ENCODE measurements at regions not wholly inside any gene's neighbourhood (a gene's known extent, or its start where the extent isn't known, plus 50 kb on each side); places are given as distances from the start of the nearest gene placed in this dataset.

DNA sequence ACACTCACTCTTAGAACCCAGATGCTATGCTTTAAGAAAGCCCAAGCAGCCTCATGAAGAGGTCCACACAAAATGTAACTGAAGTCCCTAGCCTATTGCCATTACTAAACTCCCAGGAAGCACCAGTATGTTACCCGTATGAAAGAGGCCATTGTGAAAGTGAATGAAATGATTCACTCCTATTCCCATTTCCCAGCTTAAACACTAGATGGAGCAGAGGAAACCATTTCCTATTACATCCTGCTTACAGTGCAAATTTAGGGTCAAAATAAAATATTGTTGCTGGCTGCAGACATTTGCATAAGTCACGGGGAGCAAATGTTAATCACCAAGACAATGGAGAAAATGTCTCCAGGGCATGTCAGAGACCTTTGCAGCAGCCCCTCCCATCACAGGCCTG, 989.7 kb upstream of the CRIM1 start:
- H3K27ac ChIP-seq (ENCODE audit: low read depth, low read length): no peak overlapping the region
- H3K4me3 ChIP-seq (ENCODE audit: low read length): no peak overlapping the region
- no peaks in the 10 kb centered on the region for H3K9me2 ChIP-seq (replicated peaks; ENCODE audit: control insufficient read depth, low read length)
- H3K9me3 ChIP-seq (ENCODE audit: control insufficient read depth, insufficient read depth, low read length): no peaks in the 10 kb centered on the region
- H3K27me3 ChIP-seq (ENCODE audit: control insufficient read depth, low read length): no peaks in the 10 kb centered on the region
- H3K4me1 ChIP-seq (ENCODE audit: control insufficient read depth, low read length): no peaks in the 10 kb centered on the region
- no peaks in the 10 kb centered on the region for H3K36me3 ChIP-seq (ENCODE audit: control insufficient read depth, low read length)
- no peaks in the 10 kb centered on the region for H4K20me1 ChIP-seq (ENCODE audit: control insufficient read depth, insufficient read depth, low read depth, low read length)
- no peaks in the 10 kb centered on the region for H3K79me2 ChIP-seq (ENCODE audit: control insufficient read depth, low read length)
- TF ChIP-seq, protein P1, sequence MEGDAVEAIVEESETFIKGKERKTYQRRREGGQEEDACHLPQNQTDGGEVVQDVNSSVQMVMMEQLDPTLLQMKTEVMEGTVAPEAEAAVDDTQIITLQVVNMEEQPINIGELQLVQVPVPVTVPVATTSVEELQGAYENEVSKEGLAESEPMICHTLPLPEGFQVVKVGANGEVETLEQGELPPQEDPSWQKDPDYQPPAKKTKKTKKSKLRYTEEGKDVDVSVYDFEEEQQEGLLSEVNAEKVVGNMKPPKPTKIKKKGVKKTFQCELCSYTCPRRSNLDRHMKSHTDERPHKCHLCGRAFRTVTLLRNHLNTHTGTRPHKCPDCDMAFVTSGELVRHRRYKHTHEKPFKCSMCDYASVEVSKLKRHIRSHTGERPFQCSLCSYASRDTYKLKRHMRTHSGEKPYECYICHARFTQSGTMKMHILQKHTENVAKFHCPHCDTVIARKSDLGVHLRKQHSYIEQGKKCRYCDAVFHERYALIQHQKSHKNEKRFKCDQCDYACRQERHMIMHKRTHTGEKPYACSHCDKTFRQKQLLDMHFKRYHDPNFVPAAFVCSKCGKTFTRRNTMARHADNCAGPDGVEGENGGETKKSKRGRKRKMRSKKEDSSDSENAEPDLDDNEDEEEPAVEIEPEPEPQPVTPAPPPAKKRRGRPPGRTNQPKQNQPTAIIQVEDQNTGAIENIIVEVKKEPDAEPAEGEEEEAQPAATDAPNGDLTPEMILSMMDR (IDR thresholded peaks at IDR 0.05; ENCODE audit: low read depth, low read length, poor library complexity, severe bottlenecking): no peak
- TF ChIP-seq EZH2phosphoT487 (IDR thresholded peaks at IDR 0.05; ENCODE audit: borderline replicate concordance, low read length): no peak
- no peak overlapping the region for H3K4me2 ChIP-seq (ENCODE audit: low read length)
- no peaks in the 10 kb centered on the region for H3F3A ChIP-seq (ENCODE audit: control insufficient read depth, insufficient read depth)

DNA sequence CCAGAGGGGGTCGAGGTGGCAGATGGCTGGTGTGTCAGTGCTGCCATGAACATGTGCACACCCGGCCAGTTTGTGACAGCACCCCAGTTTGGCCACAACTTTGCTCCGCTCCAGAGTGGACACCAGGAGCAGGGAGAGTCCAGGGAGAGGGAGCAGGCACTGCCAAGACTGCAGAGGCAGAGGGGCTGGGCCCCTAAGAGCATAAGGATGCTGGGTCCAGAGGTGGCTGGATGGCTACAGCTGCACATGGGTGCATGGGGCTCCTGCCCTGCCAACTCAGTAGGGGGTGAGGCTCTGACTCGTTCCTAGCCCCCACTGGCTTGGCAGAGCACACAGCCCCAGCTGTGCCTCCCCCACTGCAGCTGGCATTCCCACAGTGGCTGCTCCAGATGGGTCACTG, 999.2 kb upstream of the CRIM1 start:
- H3K79me2 ChIP-seq (ENCODE audit: control insufficient read depth, low read length): no peaks in the 10 kb centered on the region
- no peak overlapping the region for H3K4me3 ChIP-seq (ENCODE audit: low read length)

DNA sequence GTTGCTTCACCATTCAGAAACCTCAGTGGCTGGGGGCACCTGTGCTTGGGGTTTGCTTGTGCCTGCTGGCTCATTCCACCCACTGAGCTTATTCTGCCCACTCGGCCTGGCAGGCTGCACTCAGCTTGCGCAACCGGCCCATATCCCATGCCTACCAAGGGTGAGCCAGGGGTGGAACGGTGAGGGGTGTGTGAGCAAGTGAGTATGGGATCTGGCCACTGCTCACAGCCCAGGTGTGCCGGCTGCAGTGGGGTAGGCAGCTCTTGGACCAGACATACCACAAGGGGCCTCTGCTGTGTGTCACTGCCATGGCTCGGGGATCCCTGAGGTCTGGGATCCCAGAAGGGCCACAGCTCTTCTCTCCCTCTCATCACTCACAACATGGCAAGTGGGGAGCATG, 1000.5 kb upstream of the CRIM1 start:
- H3K4me1 ChIP-seq (ENCODE audit: control insufficient read depth, low read length): no peaks in the 10 kb centered on the region
- TF ChIP-seq EZH2phosphoT487 (IDR thresholded peaks at IDR 0.05; ENCODE audit: borderline replicate concordance, low read length): no peak
- no peaks in the 10 kb centered on the region for H3K27me3 ChIP-seq (ENCODE audit: control insufficient read depth, low read length)
- no peak overlapping the region for H3K27ac ChIP-seq (ENCODE audit: low read depth, low read length)
- H3K79me2 ChIP-seq (ENCODE audit: control insufficient read depth, low read length): no peaks in the 10 kb centered on the region
- no peak overlapping the region for H3K4me2 ChIP-seq (ENCODE audit: low read length)
- H3K36me3 ChIP-seq (ENCODE audit: control insufficient read depth, low read length): no peaks in the 10 kb centered on the region
- H3K4me3 ChIP-seq (ENCODE audit: low read length): no peak overlapping the region
- no peaks in the 10 kb centered on the region for H3F3A ChIP-seq (ENCODE audit: control insufficient read depth, insufficient read depth)
- no peaks in the 10 kb centered on the region; the same call in 1 of the 2 replicates for H3K9me3 ChIP-seq (ENCODE audit: control insufficient read depth, insufficient read depth, low read length)
- H4K20me1 ChIP-seq (ENCODE audit: control insufficient read depth, insufficient read depth, low read depth, low read length): no peaks in the 10 kb centered on the region
- H3K9me2 ChIP-seq (replicated peaks; ENCODE audit: control insufficient read depth, low read length): no peaks in the 10 kb centered on the region

More for the DNA sequence above, 999.2 kb upstream of the CRIM1 start:
- no peaks in the 10 kb centered on the region for H4K20me1 ChIP-seq (ENCODE audit: control insufficient read depth, insufficient read depth, low read depth, low read length)
- H3K4me2 ChIP-seq (ENCODE audit: low read length): no peak overlapping the region
- H3F3A ChIP-seq (ENCODE audit: control insufficient read depth, insufficient read depth): no peaks in the 10 kb centered on the region
- no peak for TF ChIP-seq EZH2phosphoT487 (IDR thresholded peaks at IDR 0.05; ENCODE audit: borderline replicate concordance, low read length)
- TF ChIP-seq, protein P1 (IDR thresholded peaks at IDR 0.05; ENCODE audit: low read depth, low read length, poor library complexity, severe bottlenecking): no peak
- H3K27ac ChIP-seq (ENCODE audit: low read depth, low read length): no peak overlapping the region
- H3K9me3 ChIP-seq (ENCODE audit: control insufficient read depth, insufficient read depth, low read length): no peaks in the 10 kb centered on the region; the same call in 1 of the 2 replicates
- no peaks in the 10 kb centered on the region for H3K9me2 ChIP-seq (replicated peaks; ENCODE audit: control insufficient read depth, low read length)
- H3K36me3 ChIP-seq (ENCODE audit: control insufficient read depth, low read length): no peaks in the 10 kb centered on the region
- H3K4me1 ChIP-seq (ENCODE audit: control insufficient read depth, low read length): no peaks in the 10 kb centered on the region
- no peaks in the 10 kb centered on the region for H3K27me3 ChIP-seq (ENCODE audit: control insufficient read depth, low read length)

DNA sequence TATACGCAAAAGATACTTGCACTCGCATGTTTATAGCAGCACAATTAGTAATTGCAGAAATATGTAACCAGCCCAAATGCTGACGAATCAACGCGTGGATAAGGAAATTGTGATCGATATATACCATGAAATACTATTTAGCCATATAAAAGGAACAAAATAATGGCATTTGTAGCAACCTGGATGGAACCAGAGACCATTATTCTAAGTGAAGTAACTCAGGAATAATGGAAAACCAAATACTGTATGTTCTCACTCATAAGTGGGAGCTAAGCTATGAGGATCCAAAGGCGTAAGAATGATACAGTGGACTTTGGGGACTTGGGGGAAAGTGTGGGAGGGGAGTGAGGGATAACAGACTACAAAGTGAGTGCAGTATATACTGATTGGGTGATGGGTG, 1008.0 kb upstream of the CRIM1 start:
- H4K20me1 ChIP-seq (ENCODE audit: control insufficient read depth, insufficient read depth, low read depth, low read length): no peaks in the 10 kb centered on the region
- H3K27ac ChIP-seq (ENCODE audit: low read depth, low read length): no peak overlapping the region
- H3K4me3 ChIP-seq (ENCODE audit: low read length): no peak overlapping the region
- no peaks in the 10 kb centered on the region for H3K27me3 ChIP-seq (ENCODE audit: control insufficient read depth, low read length)
- no peak for TF ChIP-seq EZH2phosphoT487 (IDR thresholded peaks at IDR 0.05; ENCODE audit: borderline replicate concordance, low read length)
- TF ChIP-seq, protein P1 (IDR thresholded peaks at IDR 0.05; ENCODE audit: low read depth, low read length, poor library complexity, severe bottlenecking): no peak
- no peaks in the 10 kb centered on the region for H3K9me2 ChIP-seq (replicated peaks; ENCODE audit: control insufficient read depth, low read length)
- H3K4me1 ChIP-seq (ENCODE audit: control insufficient read depth, low read length): no peaks in the 10 kb centered on the region
- no peaks in the 10 kb centered on the region for H3K79me2 ChIP-seq (ENCODE audit: control insufficient read depth, low read length)
- H3F3A ChIP-seq (ENCODE audit: control insufficient read depth, insufficient read depth): no peaks in the 10 kb centered on the region
- peaks cover 9% of the 10 kb centered on the region; the same call in 1 of the 2 replicates for H3K9me3 ChIP-seq (ENCODE audit: control insufficient read depth, insufficient read depth, low read length)
- H3K4me2 ChIP-seq (ENCODE audit: low read length): no peak overlapping the region
- H3K36me3 ChIP-seq (ENCODE audit: control insufficient read depth, low read length): no peaks in the 10 kb centered on the region
